Activated CD8-positive, alpha-beta memory T cell treated with anti-CD3 and anti-CD28 coated beads, Interleukin-2, amount 50 U/mL, for 48 hours (primary cell): ENCODE measurements at regions not wholly inside any gene's neighbourhood (a gene's known extent, or its start where the extent isn't known, plus 50 kb on each side); places are given as distances from the start of the nearest gene placed in this dataset.
"Not testable (repeated sequence)": the region's sequence is repeated elsewhere in the genome, so short reads cannot be mapped to it uniquely, and the experiment has no call there.

Experiments
- DNase-seq: peaks from one replicate; pipeline ENCODE4 v3.0.0-alpha.2; 2020

- DNase-seq, result no peak
Observed at GRCh38 chr10:78419481-78420265, 386.0 kb downstream of the RPS24 start.

GRCh38 chr10:78420946-78421735 lies 387.5 kb downstream of the RPS24 start:
- no peak for DNase-seq

DNA sequence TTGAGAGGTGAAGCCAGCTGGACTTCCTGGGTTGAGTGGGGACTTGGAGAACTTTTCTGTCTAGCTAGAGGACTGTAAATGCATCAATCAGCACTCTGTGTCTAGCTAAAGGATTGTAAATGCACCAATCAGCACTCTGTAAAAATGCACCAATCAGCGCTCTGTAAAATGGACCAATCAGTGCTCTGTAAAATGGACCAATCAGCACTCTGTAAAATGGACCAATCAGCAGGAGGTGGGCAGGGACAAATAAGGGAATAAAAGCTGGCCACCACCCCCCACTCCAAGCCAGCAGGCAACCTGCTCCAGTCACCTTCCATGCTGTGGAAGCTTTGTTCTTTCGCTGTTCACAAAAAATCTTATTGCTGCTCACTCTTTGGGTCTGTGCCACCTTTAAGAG lies 390.4 kb downstream of the RPS24 start:
- DNase-seq, result not testable (repeated sequence)

DNA sequence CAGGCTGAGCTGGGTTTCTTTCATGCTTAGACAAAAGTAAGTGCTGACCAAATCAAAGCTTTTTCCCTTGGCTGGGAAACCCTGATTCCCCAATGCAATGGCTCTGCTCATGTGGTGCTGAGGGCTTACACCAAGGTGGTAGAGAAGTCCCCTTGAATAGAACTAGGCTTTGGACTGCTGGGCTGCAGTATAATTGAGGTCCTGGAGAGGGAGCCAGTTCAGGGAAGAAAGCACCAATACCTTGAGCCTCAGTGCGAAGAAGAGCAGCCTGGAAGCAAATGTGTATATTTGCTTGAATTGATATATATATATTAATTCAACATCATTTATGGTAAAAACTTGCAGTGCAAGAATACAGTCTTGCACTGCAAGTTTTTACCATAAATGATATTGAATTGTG lies 391.1 kb downstream of the RPS24 start:
- no peak for DNase-seq

- DNase-seq, result no peak
Observed at GRCh38 chr10:78426181-78426580, 392.5 kb downstream of the RPS24 start.

DNA sequence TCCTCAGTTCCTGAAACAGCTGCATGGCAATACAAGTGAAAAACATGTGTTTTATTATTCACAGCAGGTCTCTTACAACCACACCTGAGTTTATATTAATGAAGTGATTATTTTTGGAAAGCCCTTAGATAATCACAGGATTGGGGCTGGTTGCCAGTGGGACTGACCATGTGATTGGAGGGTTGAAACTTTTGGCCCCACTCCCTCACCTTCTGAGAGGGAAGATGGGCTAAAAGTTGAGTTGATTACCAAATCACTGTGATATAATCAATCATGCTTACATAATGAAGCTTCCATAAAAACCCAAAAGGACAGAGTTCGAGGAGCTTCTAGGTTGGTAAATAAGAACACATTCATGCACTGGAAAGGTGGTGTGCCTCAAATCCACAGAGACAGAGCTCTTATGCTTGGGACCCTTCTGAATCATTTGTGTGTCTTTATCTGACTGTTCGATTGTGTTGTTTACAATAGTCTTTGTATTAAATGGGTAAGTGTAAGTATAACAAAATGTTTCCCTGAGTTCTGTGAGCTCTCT lies 393.9 kb downstream of the RPS24 start:
- no peak for DNase-seq

DNA sequence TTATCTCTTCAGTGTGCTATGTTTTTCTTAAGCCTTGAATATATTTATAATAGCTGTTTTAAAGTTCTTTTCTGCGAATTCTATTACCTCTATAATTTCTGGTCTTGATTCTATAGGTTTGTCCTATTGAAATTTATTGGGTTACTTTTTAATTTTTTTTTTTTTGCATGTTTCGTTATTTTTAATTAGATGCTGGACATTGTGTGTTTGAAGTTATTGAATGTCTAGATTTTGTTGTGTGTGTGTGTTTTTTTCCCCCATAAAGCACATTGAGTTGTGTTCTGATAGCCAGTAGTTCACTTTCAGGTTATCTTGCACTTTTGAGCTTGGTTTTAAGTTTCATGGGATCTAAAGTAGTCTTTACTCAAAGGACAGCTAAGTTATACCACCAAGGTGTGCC lies 394.9 kb downstream of the RPS24 start:
- DNase-seq, result no peak

DNA sequence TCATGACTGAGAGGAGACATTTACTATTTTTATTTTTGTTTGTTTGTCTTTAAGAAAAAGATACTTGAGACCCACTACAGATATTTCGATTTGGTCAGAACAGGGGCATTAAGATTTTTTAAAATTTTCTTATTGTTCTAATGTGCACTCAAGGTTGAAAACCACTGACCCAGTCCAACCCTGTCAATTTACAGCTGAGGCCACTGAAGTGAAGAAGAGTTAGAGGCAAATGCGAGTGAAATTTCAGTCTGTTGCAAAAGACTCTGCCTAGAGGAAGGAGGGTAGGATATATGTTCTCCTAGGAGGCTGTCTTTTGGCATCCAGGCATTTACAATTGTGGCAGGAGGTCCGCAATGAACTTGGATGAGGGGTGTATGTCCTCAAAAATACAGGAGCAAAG lies 396.3 kb downstream of the RPS24 start:
- DNase-seq, result no peak

DNA sequence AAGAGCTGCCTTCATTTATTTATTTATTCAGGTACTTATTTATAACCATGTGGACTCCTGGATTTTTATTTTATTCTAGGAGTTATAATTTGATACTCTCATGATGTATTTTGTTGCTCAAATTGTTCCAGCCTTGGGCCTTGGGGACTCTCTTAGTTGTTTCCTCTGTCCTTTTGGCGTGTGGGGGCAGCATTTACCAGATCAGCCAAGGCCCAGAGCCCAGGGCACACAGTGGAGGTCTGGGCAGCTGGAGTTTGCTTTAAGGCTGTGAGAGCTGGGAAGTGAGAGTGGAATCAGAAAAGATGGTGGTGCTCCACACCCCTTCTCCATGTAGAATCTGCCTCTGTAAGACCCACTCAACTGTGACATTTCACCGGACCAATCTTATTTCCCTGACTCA lies 398.9 kb downstream of the RPS24 start:
- no peak for DNase-seq

- no peak for DNase-seq
Observed at GRCh38 chr10:78433076-78433595, 399.5 kb downstream of the RPS24 start.

GRCh38 chr10:78433766-78434535 lies 400.3 kb downstream of the RPS24 start:
- no peak for DNase-seq

GRCh38 chr10:78434886-78435285 lies 401.2 kb downstream of the RPS24 start:
- DNase-seq, result no peak

- DNase-seq, result no peak
Observed at GRCh38 chr10:78435484-78436221, 402.0 kb downstream of the RPS24 start.

DNA sequence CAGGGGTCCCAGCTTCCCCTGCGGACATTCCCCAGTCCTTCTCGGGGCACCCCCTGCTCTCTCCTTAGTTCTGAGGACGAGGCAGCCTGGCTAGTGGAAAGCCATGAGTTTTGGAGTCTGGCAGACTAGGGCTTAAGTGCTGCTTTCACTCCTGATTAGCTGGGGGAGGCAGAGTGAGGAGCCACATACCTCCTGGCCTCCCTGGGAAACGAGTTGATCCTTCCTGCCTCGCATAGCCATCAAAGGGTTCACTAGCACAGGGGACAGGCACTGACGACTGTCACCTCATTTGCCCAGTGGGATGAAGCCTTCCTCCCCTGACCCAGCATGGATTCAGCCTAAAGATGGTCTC lies 402.5 kb downstream of the RPS24 start:
- no peak for DNase-seq

DNA sequence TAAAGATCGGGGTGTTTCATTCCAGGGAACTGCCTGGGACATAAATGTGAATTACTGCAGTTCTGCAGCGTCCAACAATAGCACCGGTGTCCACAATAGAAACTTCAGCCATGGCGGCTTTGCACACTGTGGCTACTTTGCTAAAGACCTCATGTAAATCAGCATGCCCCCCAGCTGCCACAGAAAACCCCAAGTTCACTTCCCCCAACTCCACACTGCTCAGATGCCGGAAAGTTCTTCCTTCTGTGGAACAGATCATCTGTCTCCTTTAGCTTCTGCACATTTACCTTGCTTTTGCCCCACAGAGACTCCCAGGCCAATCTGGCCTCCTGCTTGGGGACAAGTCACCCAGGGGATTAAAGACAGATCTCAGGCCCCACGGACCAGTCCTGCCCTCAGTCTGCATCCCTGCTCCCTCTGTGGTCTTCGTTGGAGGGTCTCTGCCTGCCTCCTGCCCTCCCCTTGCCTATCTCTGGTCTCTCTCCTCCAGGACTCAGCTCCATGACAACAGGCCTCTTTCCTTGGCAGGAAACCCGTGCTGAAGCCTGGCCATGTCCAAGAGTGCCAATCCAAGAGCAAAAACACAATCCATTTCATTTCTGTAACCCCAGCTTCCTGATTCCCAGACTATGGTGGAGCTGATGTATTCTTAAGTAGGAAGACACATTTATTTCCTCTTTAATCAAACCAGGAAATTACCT lies 403.2 kb downstream of the RPS24 start:
- no peak for DNase-seq

DNA sequence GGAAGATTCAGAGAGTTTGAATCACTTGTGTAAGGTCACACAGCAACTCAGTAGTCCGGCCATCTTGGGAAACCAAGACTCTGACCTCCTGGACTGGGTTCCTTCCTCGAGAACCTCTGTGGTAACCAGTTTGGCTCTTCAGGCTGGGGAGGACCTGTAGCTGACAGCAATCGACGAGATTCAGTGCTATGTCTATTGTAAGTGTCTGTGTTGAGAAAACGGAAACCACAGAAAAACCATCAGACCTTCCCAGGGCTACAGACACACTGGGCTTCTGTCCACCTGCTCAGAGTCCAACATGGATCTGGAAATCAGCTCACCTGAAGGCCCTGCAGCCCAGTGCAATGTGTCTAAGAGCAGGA lies 403.7 kb downstream of the RPS24 start:
- no peak for DNase-seq

DNA sequence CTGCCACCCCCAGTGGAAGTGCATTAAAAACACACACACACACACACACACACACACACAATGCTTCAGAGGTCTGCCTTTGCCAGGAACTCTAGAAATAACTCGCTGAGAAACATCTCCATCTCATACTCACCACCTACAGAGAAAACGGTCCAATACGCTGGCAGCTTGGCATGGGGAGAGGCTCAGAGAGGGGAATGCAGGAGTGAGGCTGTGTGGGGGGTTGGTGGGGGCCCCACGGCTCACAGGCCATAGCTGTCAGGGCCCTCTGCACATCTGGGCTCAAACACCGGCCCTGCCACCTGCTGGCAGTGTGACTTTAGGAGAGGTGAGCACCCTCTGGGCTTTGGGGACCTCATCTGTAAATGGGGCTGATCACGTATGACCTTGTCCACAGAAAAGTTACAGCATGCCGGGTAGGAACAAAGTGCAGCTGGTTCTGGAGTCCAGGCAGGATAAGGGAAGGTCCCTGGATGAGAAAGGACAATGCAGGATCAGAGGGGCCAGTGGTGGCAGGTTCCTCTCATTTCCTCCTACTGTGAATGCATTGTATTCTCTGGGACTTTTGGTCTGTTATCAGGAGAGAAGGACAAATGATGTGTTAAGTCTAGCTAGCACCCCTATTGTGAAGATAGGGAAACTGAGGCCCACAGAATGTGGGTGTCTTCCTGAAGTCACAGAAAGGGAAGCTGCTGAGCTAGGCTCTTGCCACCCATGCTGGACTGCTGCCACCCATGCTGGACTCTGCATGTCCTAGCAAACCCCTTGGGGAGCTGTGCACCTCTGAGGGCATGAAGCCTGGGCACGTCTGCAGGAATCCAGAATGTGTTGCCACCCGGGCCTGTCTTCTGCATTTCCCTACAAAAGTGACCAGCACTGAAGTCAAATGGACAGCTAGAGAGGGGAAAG lies 404.6 kb downstream of the RPS24 start:
- no peak for DNase-seq

GRCh38 chr10:78438907-78439809 lies 405.5 kb downstream of the RPS24 start:
- DNase-seq, result no peak

DNA sequence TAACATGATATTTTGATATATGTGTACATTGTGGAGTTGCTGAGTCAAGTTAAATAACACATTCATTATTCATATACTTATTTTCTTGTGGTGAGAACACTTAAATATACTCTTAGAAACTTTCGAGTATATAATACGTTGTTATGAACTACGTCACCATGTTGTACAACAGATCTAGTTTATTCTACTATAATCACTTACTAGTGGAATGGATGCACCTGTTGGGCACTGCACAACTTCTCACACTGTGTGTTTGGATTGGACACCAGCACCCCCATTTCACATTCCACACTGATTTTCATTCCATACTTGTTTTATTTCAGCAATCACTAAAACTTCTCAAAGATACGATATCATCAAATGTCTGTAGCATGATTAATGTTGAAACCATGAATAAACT lies 407.3 kb downstream of the RPS24 start:
- DNase-seq, result no peak

- DNase-seq, result no peak
Observed at GRCh38 chr10:78441694-78442093, 408.0 kb downstream of the RPS24 start.
